Activated naive CD8-positive, alpha-beta T cell treated with anti-CD3 and anti-CD28 coated beads, Interleukin-2, amount 50 U/mL, for 24 hours (primary cell): ENCODE measurements at regions not wholly inside any gene's neighbourhood (a gene's known extent, or its start where the extent isn't known, plus 50 kb on each side); places are given as distances from the start of the nearest gene placed in this dataset.
A peak's percentile ranks its signal among the peaks of the same experiment; 100 is the strongest.
"Not testable (repeated sequence)": the region's sequence is repeated elsewhere in the genome, so short reads cannot be mapped to it uniquely, and the experiment has no call there.

Experiments
- ATAC-seq: fragments of 150-1000 bp; cut with Tn5 transposase; one replicate; pipeline ENCODE4 v1.10.0; 2021
- DNase-seq: peaks from one replicate; pipeline ENCODE4 v3.0.0; 2021
- H3K27ac Mint-ChIP-seq: one replicate; pipeline ENCODE4 v1.8.0; 2021; ENCODE audit warnings: mild to moderate bottlenecking, mixed read lengths
- H3K27me3 Mint-ChIP-seq: one replicate; pipeline ENCODE4 v1.8.0; 2021; ENCODE audit warnings: mixed read lengths
- H3K36me3 Mint-ChIP-seq: one replicate; pipeline ENCODE4 v1.8.0; 2021; ENCODE audit warnings: low read depth, mixed read lengths
- H3K4me1 Mint-ChIP-seq: one replicate; pipeline ENCODE4 v1.8.0; 2021; ENCODE audit warnings: mixed read lengths
- H3K4me3 Mint-ChIP-seq: one replicate; pipeline ENCODE4 v1.8.0; 2021; ENCODE audit warnings: mild to moderate bottlenecking, moderate library complexity, mixed read lengths
- H3K9me3 Mint-ChIP-seq: one replicate; pipeline ENCODE4 v1.8.0; 2021; ENCODE audit warnings: mixed read lengths

GRCh38 chr15:30792843-30793242, 110.9 kb upstream of the FAN1 start:
- H3K27me3 Mint-ChIP-seq, H3K9me3 Mint-ChIP-seq, H3K36me3 Mint-ChIP-seq, H3K27ac Mint-ChIP-seq, H3K4me1 Mint-ChIP-seq, ATAC-seq, H3K4me3 Mint-ChIP-seq, DNase-seq: not testable (repeated sequence)

- H3K4me1 Mint-ChIP-seq = no peaks in the 10 kb centered on the region
- ATAC-seq (no peak), DNase-seq (no peak)
- no peak overlapping the region for H3K4me3 Mint-ChIP-seq
- H3K27ac Mint-ChIP-seq = no peak overlapping the region
- no peaks in the 10 kb centered on the region for H3K9me3 Mint-ChIP-seq
- H3K36me3 Mint-ChIP-seq = no peaks in the 10 kb centered on the region
- H3K27me3 Mint-ChIP-seq = peaks cover 3% of the 10 kb centered on the region
Measured at GRCh38 chr15:30794388-30794787, 109.3 kb upstream of the FAN1 start.

- not testable (repeated sequence) for ATAC-seq, DNase-seq, H3K27me3 Mint-ChIP-seq
Measured at GRCh38 chr15:30799565-30799964, 104.2 kb upstream of the FAN1 start.

DNA sequence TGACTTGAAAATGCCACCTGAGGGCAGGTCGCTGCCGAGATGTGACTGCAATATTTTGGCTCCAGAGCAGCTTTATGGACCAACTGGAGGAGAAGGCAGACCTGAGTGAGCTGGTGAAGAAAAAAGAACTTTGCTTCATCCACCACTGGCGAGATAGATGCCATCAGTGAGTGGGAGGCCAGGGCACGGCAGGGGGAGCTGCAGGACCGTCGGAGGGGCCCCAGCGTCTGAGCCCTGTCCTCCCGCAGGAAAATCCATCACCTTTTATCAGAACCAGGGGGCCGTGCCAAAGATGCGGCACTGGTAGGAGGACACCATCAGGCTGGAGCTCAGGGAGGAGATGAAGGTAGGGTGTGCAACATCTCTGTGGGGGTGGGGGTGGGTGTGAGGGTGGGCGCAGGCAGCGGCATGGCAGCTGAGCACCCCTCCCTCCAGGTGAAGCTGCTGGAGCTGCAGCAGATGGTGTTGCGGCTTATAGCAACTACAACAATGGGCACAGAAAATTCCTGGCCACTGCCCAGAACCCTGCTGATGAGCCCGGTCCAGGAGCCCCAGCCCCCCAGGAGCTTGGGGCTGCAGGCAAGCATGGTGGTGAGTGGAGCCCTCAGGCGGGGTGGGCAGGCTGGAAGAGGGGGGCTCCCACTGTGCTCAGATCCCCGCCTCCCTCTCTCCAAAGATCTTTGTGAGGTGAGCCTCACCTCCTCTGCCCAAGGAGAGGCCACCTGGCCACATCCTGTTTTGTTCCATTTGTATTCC, 102.4 kb upstream of the FAN1 start:
- not testable (repeated sequence) for DNase-seq, H3K27ac Mint-ChIP-seq, H3K9me3 Mint-ChIP-seq, H3K4me1 Mint-ChIP-seq, H3K27me3 Mint-ChIP-seq, ATAC-seq, H3K4me3 Mint-ChIP-seq, H3K36me3 Mint-ChIP-seq

More at GRCh38 chr15:30799565-30799964, 104.2 kb upstream of the FAN1 start:
- H3K4me3 Mint-ChIP-seq, H3K9me3 Mint-ChIP-seq, H3K27ac Mint-ChIP-seq, H3K36me3 Mint-ChIP-seq, H3K4me1 Mint-ChIP-seq: not testable (repeated sequence)

DNA sequence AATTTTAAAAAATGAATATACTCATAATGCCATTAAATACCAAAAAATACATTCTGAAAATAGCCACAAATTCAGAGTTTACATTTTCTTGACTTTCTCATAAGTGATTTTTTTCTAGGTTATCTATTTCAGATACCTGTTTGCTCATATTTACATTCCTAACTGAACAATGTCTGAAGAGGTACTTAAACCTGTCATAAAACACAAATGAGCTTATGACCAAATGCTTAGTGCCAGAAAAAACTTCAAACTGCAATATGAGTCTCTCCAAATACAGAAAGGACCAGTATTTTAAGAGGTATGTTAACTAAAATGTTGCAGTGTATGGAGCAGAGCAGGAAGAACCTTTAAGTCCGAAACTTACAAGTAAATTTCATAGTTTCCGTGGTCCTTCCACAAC, 101.7 kb upstream of the FAN1 start:
- H3K4me3 Mint-ChIP-seq, H3K27me3 Mint-ChIP-seq, ATAC-seq, DNase-seq, H3K27ac Mint-ChIP-seq, H3K4me1 Mint-ChIP-seq, H3K36me3 Mint-ChIP-seq: not testable (repeated sequence)
- H3K9me3 Mint-ChIP-seq = peaks cover 10% of the 10 kb centered on the region

- not testable (repeated sequence) for H3K27ac Mint-ChIP-seq, H3K4me1 Mint-ChIP-seq, H3K36me3 Mint-ChIP-seq, DNase-seq, ATAC-seq, H3K27me3 Mint-ChIP-seq, H3K4me3 Mint-ChIP-seq
- H3K9me3 Mint-ChIP-seq = peaks cover 10% of the 10 kb centered on the region
Measured at GRCh38 chr15:30803703-30804102, 100.0 kb upstream of the FAN1 start.

- no peak for ATAC-seq
- H3K4me1 Mint-ChIP-seq = no peaks in the 10 kb centered on the region
Measured at GRCh38 chr15:30816430-30816829, 87.3 kb upstream of the FAN1 start.

GRCh38 chr15:30823068-30823813, 80.5 kb upstream of the FAN1 start:
- DNase-seq (peak; percentile 48), ATAC-seq (peak; percentile 85)
- not testable (repeated sequence) for H3K9me3 Mint-ChIP-seq, H3K27me3 Mint-ChIP-seq, H3K36me3 Mint-ChIP-seq
- H3K27ac Mint-ChIP-seq = peak overlapping the region; percentile 87
- peaks cover 11% of the 10 kb centered on the region for H3K4me1 Mint-ChIP-seq
- peak overlapping the region; percentile 86 for H3K4me3 Mint-ChIP-seq

More at GRCh38 chr15:30816430-30816829, 87.3 kb upstream of the FAN1 start:
- H3K9me3 Mint-ChIP-seq = no peaks in the 10 kb centered on the region
- no peak overlapping the region for H3K4me3 Mint-ChIP-seq
- H3K27me3 Mint-ChIP-seq = no peaks in the 10 kb centered on the region
- H3K36me3 Mint-ChIP-seq = no peaks in the 10 kb centered on the region
- no peak for DNase-seq
- no peak overlapping the region for H3K27ac Mint-ChIP-seq

- ATAC-seq (no peak), DNase-seq (no peak)
- peaks cover 11% of the 10 kb centered on the region for H3K4me1 Mint-ChIP-seq
- H3K27ac Mint-ChIP-seq = no peak overlapping the region
- H3K27me3 Mint-ChIP-seq = no peaks in the 10 kb centered on the region
- H3K4me3 Mint-ChIP-seq = peak overlapping the region; percentile 86
- no peaks in the 10 kb centered on the region for H3K9me3 Mint-ChIP-seq
- peaks cover 9% of the 10 kb centered on the region for H3K36me3 Mint-ChIP-seq
Measured at GRCh38 chr15:30824518-30825195, 79.1 kb upstream of the FAN1 start.

GRCh38 chr15:30827625-30828303, 76.0 kb upstream of the FAN1 start:
- H3K4me3 Mint-ChIP-seq = no peak overlapping the region
- peaks cover 17% of the 10 kb centered on the region for H3K36me3 Mint-ChIP-seq
- no peak overlapping the region for H3K27ac Mint-ChIP-seq
- DNase-seq (no peak), ATAC-seq (no peak)
- no peaks in the 10 kb centered on the region for H3K9me3 Mint-ChIP-seq
- no peaks in the 10 kb centered on the region for H3K27me3 Mint-ChIP-seq
- H3K4me1 Mint-ChIP-seq = peaks cover 11% of the 10 kb centered on the region

DNA sequence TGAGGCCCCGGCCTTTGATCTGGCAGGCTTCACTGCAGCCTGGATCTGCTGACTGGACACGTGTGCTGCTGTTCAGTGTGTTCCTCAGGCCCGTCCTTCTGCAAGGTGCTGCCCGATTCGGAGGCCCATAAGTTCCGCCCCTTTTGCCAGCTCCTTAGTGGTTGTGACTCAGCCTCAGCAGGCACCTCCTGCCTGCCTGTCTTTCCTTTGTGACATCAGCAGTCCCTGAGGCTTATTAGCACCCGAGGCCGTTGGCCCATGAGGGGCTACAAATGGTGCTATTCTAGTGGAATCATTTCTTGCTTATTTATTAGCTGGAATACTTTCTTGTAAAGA, 75.4 kb upstream of the FAN1 start:
- ATAC-seq = peak; percentile 69
- Mint-ChIP-seq H3K36me3 (peaks cover 21% of the 10 kb centered on the region), H3K4me1 (peaks cover 14% of the 10 kb centered on the region)
- H3K27me3 Mint-ChIP-seq, H3K9me3 Mint-ChIP-seq, DNase-seq, H3K27ac Mint-ChIP-seq, H3K4me3 Mint-ChIP-seq: not testable (repeated sequence)

GRCh38 chr15:30830961-30831360, 72.8 kb upstream of the FAN1 start:
- DNase-seq (no peak), ATAC-seq (no peak)
- Mint-ChIP-seq H3K36me3 (peaks cover 18% of the 10 kb centered on the region), H3K4me1 (peaks cover 9% of the 10 kb centered on the region), H3K27ac (no peak overlapping the region), H3K4me3 (no peak overlapping the region), H3K9me3 (no peaks in the 10 kb centered on the region), H3K27me3 (no peaks in the 10 kb centered on the region)

GRCh38 chr15:30833379-30833778, 70.3 kb upstream of the FAN1 start:
- not testable (repeated sequence) for H3K27ac Mint-ChIP-seq, H3K27me3 Mint-ChIP-seq, H3K4me1 Mint-ChIP-seq, DNase-seq, H3K9me3 Mint-ChIP-seq, ATAC-seq, H3K4me3 Mint-ChIP-seq
- H3K36me3 Mint-ChIP-seq = peaks cover 20% of the 10 kb centered on the region

DNA sequence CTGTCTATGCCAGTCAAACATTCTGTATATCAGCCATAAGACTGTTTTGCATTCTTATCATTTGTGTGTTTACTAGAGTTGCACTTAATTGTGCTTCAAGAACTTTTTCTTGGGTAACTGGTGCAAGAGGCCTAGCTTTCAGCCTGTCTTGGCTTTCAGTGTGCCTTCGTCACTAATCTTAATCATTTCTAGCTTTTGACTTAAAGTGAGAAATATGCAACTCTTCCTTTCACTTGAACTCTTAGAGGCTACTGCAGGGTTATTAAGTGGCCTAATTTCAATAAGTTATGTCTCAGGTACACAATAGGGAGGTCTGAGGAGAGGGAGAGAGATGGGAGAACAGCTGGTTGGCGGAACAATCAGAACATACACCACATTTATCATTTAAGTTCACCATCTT, 62.1 kb upstream of the FAN1 start:
- not testable (repeated sequence) for H3K27me3 Mint-ChIP-seq, H3K27ac Mint-ChIP-seq, DNase-seq, ATAC-seq, H3K9me3 Mint-ChIP-seq, H3K4me3 Mint-ChIP-seq
- Mint-ChIP-seq H3K4me1 (peaks cover 22% of the 10 kb centered on the region), H3K36me3 (peaks cover 19% of the 10 kb centered on the region)
